ENCODE measurements at regions not wholly inside any gene's neighbourhood (a gene's known extent, or its start where the extent isn't known, plus 50 kb on each side); places are given as distances from the start of the nearest gene placed in this dataset.

DNA sequence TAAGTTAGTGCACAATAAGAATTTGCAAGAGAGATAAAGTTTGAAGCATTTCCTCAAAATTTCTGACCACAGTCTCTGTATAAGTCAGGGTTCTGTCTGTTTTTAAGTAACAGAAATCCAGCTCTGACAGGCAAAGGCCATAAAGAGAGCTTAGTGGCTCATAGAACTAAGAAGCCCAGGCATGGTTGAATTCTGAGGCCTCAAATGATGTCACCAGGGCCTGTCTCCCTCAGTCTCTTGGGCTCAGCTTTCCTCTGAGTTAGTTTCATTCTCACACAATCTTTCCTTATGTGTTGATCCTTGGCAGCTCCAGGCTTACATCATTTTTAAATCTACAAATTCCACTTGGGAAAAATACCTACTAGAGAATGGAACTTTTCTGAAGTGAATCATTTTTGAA, 173.4 kb upstream of the ATP2B1 start (continued):
- TF ChIP-seq, protein P1, sequence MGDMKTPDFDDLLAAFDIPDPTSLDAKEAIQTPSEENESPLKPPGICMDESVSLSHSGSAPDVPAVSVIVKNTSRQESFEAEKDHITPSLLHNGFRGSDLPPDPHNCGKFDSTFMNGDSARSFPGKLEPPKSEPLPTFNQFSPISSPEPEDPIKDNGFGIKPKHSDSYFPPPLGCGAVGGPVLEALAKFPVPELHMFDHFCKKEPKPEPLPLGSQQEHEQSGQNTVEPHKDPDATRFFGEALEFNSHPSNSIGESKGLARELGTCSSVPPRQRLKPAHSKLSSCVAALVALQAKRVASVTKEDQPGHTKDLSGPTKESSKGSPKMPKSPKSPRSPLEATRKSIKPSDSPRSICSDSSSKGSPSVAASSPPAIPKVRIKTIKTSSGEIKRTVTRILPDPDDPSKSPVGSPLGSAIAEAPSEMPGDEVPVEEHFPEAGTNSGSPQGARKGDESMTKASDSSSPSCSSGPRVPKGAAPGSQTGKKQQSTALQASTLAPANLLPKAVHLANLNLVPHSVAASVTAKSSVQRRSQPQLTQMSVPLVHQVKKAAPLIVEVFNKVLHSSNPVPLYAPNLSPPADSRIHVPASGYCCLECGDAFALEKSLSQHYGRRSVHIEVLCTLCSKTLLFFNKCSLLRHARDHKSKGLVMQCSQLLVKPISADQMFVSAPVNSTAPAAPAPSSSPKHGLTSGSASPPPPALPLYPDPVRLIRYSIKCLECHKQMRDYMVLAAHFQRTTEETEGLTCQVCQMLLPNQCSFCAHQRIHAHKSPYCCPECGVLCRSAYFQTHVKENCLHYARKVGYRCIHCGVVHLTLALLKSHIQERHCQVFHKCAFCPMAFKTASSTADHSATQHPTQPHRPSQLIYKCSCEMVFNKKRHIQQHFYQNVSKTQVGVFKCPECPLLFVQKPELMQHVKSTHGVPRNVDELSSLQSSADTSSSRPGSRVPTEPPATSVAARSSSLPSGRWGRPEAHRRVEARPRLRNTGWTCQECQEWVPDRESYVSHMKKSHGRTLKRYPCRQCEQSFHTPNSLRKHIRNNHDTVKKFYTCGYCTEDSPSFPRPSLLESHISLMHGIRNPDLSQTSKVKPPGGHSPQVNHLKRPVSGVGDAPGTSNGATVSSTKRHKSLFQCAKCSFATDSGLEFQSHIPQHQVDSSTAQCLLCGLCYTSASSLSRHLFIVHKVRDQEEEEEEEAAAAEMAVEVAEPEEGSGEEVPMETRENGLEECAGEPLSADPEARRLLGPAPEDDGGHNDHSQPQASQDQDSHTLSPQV (IDR thresholded peaks at IDR 0.05): no peak
- TF ChIP-seq ZNF217 (IDR thresholded peaks at IDR 0.05) (no peak), SP1 (IDR thresholded peaks at IDR 0.05; ENCODE audit: low read depth, low read length) (no peak), CBX3 (IDR thresholded peaks at IDR 0.05; ENCODE audit: borderline replicate concordance, low read depth) (no peak), ATF7 (IDR thresholded peaks at IDR 0.05; ENCODE audit: low read depth) (peak; percentile 78), SUZ12 (IDR thresholded peaks at IDR 0.05; ENCODE audit: unreplicated experiment) (no peak), PML (IDR thresholded peaks at IDR 0.05; ENCODE audit: low read length) (0 out of 2 replicates have a peak, but pooled peaks have one; percentile 19), PAX8 (IDR thresholded peaks at IDR 0.05) (no peak), TCF7 (IDR thresholded peaks at IDR 0.05; ENCODE audit: borderline replicate concordance) (no peak), EZH2 (IDR thresholded peaks at IDR 0.05; ENCODE audit: borderline replicate concordance, control insufficient read depth, low read depth, low read length) (no peak), HDGF (IDR thresholded peaks at IDR 0.05) (no peak), MEF2A (IDR thresholded peaks at IDR 0.05; ENCODE audit: insufficient read depth, low read depth, low read length) (peak; percentile 60; the same call in 1 of the 2 replicates), YY1 (IDR thresholded peaks at IDR 0.05; ENCODE audit: low read depth, low read length) (peak; percentile 58; the same call in 1 of the 2 replicates), HDAC2 (IDR thresholded peaks at IDR 0.05) (no peak)

Measured in GM12878 (cell line).